ENCODE measurements at regions not wholly inside any gene's neighbourhood (a gene's known extent, or its start where the extent isn't known, plus 50 kb on each side); places are given as distances from the start of the nearest gene placed in this dataset.

- TF ChIP-seq CTCF (optimal IDR thresholded peaks at IDR 0.05 in 1 of 3, IDR thresholded peaks at IDR 0.05 in 1 of 3, conservative IDR thresholded peaks at IDR 0.05 in 1 of 3; ENCODE audit: extremely low read depth in 1 of 3, insufficient read depth in 2 of 3, low read length in 3 of 3) (no peak), EZH2 (IDR thresholded peaks at IDR 0.05; ENCODE audit: low read length) (no peak)
Measured at GRCh38 chr15:61339516-61339915, 110.4 kb upstream of the RORA start.

Measured in keratinocyte (primary cell).